Epithelial cell of esophagus (primary cell): ENCODE measurements at regions not wholly inside any gene's neighbourhood (a gene's known extent, or its start where the extent isn't known, plus 50 kb on each side); places are given as distances from the start of the nearest gene placed in this dataset.
A peak's percentile ranks its signal among the peaks of the same experiment; 100 is the strongest.

Experiments
- DNase-seq: peaks from one replicate; pipeline ENCODE4 v3.0.0; 2010; ENCODE audit warnings: low read depth
- H3K4me3 ChIP-seq: 2 replicates; pipeline ENCODE4 v1.5.1; 2011; ENCODE audit warnings: mild to moderate bottlenecking, low read length, control low read depth
- TF ChIP-seq, protein P1 (sequence below): IDR thresholded peaks from 2 replicates; pipeline ENCODE4 v1.5.1; 2011; ENCODE audit warnings: low read depth, mild to moderate bottlenecking, low read length, control low read depth, inconsistent platforms; ENCODE audit not compliant: insufficient read depth; ENCODE audit errors: missing control alignments

DNA sequence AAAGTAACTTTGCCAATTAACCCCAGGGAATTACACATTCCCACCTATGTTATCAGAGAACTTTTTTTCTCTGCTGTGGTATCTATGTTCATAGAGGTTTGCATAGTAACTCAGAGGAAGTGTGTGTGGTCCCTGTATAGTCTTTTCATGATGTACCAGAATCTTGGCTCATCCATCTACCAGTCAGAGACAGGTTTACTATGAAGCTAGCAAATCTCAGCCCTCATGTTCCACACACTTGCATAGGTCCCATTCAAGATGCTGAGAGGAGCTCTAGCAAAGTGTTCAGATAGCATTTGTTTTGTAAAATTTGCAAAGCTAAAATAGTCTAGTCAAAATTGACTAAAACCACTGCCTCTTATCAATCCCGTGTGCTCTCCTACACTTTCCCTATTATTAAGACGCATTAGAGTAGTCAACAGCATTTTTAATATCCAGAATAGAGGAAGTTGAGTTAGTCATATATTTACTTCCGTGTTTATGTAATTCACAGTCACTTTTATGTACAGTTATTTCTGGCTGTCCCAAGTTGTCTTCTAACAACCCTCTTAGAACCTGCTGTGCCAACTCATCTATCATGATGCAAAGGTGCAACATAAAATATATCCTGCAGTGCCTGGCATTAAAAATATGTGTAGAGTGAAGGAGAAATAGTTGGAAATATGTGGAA is 184.2 kb downstream of the FAM76B start:
- DNase-seq = no peak
- H3K4me3 ChIP-seq = no peak overlapping the region
- TF ChIP-seq, protein P1, sequence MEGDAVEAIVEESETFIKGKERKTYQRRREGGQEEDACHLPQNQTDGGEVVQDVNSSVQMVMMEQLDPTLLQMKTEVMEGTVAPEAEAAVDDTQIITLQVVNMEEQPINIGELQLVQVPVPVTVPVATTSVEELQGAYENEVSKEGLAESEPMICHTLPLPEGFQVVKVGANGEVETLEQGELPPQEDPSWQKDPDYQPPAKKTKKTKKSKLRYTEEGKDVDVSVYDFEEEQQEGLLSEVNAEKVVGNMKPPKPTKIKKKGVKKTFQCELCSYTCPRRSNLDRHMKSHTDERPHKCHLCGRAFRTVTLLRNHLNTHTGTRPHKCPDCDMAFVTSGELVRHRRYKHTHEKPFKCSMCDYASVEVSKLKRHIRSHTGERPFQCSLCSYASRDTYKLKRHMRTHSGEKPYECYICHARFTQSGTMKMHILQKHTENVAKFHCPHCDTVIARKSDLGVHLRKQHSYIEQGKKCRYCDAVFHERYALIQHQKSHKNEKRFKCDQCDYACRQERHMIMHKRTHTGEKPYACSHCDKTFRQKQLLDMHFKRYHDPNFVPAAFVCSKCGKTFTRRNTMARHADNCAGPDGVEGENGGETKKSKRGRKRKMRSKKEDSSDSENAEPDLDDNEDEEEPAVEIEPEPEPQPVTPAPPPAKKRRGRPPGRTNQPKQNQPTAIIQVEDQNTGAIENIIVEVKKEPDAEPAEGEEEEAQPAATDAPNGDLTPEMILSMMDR = no peak

DNA sequence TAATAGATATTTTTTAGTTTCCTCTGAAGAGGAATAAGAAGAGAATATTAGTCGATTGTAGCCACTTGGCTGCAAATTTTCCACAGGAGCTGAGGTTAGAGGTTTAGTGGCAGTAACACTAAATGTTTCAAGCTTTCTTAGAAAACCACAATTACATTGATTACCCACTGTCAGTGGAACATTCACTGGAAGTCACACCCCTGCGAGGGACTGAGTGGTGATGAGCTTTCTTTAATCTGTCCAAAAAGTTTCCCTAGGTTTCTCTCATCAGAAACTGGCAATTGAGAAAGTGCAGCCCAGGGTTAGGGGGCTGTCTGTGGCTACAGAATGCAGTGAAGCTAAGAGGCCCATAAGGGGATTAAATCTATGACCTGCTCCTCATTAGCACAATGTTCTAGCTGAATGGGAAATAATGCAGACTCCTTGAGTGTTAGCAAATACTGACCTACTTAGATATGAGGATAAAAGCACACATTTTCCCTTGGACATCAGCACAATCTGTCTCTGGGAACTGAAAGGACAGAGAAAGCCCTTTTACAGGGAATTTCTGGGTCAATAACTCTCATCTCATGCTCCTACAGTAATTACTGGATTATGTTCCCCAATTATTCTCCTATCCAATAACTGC is 189.5 kb downstream of the FAM76B start:
- no peak for DNase-seq
- H3K4me3 ChIP-seq = no peak overlapping the region
- TF ChIP-seq, protein P1 = no peak

DNA sequence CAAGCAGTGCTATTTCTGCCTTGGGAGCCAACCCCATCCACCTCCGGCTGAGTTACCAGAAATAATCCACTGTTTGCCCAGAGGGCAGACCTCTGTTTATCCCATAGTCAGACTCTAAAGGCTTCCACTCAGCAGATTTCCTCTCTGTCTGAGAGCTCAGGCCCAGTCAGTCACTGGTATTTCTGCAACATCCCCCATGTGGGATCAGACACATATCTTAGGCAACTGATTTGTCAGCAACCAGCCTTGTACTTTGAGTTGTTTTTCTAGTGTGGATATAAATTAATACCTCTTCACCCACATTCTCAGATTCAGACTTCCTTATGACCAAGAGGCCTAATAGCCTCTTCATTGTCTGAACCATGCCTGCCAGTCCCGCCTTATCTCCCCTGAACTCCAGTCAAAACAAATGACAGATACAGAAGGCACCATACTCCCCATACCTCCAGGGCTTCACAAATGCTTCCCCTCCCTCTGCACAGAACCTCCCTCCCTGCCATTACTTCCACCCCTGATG is 193.6 kb downstream of the FAM76B start:
- TF ChIP-seq, protein P1 = no peak
- peak; percentile 85 for DNase-seq
- no peak overlapping the region for H3K4me3 ChIP-seq

DNA sequence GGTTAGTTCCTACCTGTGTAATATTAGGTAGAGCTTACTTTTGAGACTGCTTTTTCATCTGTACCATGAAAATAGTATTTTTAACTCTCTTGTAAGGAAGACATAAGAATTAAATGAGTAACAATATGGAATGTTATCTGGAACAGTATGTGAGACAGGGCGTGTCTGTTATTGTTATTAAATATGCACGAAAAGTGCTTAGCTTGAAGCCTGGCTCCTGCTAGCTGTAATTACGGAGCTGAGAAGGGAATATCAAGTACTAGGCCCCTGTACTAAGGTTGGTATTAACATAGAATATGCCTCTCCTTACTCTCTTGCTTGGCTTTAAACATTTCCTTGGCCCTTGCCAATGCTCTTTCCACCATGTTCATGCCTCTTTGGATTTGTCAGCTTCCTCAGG is 194.0 kb downstream of the FAM76B start:
- no peak overlapping the region for H3K4me3 ChIP-seq
- TF ChIP-seq, protein P1 = no peak
- peak; percentile 38 for DNase-seq

DNA sequence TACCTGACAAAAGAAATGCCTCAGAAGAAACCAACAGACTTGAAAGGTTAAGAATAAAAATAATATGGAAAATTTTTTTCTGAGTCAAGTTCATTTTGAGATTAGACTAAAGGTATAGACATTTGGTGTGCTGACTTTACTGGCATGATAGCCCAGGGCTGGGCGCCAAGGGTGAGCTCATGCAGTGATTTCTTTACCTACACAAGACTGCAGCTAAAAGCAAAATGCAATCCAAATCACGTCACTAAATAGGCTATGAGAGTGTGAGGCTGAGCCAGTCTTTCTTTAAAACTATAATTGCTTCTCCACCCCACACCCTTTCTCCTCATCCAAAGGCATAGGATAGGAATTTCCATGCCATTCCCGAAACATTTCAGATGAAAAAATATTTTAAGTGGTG is 196.5 kb downstream of the FAM76B start:
- peak; percentile 74 for DNase-seq
- H3K4me3 ChIP-seq = no peak overlapping the region
- TF ChIP-seq, protein P1 = no peak

DNA sequence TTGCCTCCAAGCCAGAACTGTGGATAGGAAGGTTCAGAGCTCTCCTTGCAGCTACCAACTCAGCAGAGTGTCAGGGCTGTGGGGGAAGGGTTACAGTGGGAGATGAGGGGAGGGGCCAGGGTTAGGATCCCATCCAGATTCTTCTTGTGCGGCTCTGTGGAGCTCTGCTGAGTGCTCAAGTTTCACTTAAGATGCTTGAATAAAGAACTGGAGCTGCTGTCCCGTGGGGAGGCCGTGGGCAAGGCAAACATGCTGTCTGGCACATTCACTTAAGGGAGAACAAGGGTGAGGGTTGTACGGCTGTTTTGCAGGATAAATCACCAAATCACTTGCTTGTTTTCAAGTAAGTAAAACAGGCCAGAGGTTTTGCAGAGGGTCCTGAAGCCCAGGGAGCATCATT is 197.1 kb downstream of the FAM76B start:
- H3K4me3 ChIP-seq = no peak overlapping the region
- TF ChIP-seq, protein P1 = no peak
- no peak for DNase-seq

DNA sequence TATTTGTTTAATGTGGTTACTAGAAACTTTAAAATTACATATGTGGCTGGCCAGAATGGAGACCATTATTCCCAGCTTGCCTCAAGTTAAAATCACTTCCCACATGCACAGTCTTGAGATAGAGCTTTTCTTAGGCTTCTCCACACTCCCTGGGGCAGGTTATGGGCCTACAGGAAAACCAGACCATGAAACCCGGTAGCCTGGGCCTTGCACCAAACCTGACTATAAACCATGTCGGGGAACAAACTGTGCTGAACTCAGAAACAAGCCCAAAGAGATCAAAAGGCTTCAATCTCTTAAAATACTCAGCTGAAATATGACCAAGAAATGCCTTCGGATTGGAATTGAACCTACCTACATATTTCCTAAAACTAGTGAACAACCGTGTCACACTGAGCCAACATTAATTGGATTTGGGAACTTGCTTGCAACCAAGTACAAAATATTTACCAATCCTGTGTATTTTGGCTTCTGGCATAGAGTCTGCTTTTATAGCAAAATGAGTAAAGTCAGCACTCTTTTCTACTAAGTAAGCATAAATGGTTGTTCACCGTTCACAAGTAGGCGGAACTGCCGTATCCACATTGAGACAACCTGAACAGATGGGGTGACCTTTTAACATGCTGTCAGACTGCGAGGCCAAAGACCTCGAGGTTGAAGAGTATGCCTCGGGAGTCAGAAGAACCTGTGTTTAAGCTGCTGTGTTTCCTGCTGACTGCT is 199.5 kb downstream of the FAM76B start:
- TF ChIP-seq, protein P1 = no peak
- H3K4me3 ChIP-seq = no peak overlapping the region
- DNase-seq = no peak
